Activated naive CD4-positive, alpha-beta T cell treated with anti-CD3 and anti-CD28 coated beads, Interleukin-2, amount 50 U/mL, for 16 hours (primary cell): ENCODE measurements at regions not wholly inside any gene's neighbourhood (a gene's known extent, or its start where the extent isn't known, plus 50 kb on each side); places are given as distances from the start of the nearest gene placed in this dataset.
"Not testable (repeated sequence)": the region's sequence is repeated elsewhere in the genome, so short reads cannot be mapped to it uniquely, and the experiment has no call there.

Source experiments
- DNase-seq: peaks from one replicate; pipeline ENCODE4 v3.0.0-alpha.2; 2020

DNA sequence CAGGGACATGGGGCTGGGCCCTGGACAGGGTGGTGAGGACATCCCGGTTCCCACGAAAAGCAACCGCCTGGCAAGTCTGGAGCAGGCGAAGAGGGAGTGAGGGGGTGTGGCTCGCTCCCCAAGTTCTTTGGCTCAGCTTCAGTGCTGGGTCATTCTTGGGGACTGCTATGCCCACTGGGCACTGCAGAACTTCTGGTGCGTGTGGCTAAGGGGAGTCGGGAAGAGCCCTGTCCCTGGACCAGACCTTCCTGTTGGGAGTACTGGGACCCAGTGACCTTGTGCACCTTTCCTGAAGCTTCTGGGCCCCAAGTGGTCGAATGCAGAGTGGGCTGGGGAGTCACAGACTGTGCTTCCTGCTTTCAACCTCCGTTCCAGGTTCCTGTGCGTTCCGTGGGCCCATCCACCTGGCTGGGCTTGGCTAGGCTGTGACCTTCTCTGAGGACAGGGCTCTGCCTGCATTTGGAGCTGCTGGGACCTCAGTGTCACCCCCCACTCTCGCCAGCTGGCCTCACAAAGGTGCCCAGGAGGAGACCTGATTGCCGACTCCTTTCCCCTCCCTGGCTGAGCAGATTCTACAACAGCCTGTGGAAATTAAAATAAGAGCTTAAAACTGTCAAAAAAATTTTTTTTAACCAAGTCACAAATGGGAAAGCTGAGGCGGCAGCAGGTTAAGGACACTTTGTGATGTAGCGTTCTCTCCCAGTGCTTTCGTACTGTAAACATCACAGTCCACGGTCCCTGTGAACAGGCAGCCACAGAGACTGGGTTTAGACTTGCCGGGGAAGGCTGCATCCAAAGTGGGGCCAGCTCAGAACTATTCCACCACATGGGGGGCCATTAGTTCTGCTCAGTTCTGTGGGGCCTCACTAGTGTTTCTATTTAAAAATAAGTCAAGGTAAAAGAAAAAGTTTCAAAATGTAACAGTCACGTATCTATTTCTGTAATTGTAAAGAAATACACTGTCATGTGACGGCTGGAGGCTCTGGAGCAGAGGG lies 63.8 kb upstream of the WNT7B start:
- DNase-seq, result no peak

GRCh38 chr22:46041642-46042041 lies 64.7 kb upstream of the WNT7B start:
- no peak for DNase-seq

- no peak for DNase-seq
Measured at GRCh38 chr22:46042786-46043185, 65.8 kb upstream of the WNT7B start.

DNA sequence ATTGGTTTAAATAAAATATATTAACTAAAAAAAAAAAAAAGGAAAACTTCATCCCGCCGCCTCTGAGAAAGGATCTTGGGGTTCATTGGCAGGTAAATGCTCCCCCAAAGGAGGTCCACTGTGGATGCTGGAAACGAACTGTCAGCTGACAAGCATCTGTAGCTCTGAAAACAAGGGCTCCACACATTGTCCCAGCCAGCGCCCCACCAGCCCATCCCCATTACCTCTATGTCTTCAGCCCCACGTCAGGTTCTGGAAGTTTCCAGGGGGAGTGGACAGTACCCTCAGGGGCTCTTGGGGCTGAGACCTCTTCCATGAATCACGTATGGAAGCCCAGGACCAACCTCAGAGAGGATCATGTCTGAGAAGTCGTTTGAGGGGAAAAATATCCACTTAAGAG lies 66.4 kb upstream of the WNT7B start:
- DNase-seq, result no peak

GRCh38 chr22:46043816-46044620 lies 67.1 kb upstream of the WNT7B start:
- DNase-seq, result no peak

- peak; percentile 36 for DNase-seq
Measured at GRCh38 chr22:46044621-46045458, 67.9 kb upstream of the WNT7B start.

DNA sequence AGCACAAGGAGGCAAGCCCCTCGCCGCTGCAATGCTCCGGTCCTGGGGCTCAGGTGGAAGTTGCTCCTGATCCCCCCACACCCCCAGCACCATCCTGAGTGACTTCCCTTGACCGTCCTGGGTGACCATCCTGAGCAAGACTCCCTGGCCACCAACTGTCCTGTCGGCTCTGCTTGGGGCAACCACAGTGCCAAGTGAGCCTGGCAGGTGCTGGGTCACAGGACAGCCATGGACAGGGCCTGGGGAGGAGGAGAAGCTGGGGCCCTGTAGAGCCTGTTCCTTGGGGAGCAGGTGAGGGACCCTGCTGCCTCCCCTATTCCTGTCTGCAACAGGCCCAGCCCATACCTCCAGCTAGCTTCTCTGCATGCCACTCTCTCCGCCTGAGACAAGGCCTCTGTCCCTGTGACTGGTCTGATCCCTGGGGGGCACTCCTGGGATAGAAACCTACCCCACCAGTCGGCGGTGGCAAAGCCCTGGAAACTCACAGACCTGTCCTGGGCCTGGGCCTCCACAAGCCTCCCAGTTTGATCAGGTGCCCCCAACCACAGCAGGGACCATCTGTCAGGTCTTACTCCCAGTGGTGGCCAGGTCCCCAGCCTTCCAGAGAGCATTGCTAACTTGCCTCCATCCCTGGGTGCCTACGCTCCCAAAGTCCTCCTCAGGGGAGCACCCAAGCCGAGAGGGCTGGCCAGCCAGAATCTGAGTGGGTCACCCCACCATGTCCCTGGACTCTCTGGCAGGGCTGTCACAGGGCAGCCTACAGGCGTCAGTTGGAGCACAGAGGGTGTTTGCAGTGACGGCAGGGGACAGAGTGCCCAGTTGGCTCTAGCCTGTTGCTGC lies 68.7 kb upstream of the WNT7B start:
- DNase-seq, result no peak

DNA sequence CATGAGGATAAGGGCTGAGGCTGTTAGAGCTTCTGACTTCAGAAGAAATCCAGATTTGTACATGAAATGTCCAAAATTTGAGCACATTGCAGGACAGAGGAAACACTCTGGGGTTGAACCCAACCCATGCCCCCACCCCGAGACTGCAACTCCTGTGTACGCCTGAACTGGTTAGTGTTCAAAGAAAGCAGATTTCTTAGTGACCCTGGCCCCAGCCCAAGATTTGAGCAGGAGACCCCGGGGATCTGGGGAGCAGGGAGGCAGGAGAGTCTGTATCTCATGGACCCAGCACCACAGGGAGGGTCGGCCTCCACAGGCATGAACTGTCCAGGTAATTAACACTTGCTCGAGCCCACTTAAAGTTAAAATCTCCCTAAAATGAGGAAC lies 69.3 kb upstream of the WNT7B start:
- DNase-seq, result no peak

DNA sequence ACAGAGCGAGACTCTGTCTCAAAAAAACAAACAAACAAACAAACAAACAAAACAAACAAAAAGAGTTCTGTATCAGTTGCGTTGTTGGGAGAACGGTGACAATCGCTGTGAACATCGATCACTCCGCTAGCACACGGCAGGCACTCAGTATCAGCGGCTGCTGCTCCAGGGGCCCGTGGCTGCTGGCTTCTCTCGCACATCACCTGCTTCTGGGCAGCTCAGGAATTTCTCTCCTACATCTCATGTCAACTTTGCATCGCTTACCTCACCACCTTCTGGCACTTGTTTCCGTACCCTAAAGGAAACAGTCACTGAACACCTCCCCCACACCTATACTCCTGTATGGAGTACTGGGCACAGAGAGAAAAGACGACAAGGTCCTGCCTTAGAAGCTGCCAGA lies 70.3 kb upstream of the WNT7B start:
- no peak for DNase-seq

GRCh38 chr22:46047841-46048595 lies 71.1 kb upstream of the WNT7B start:
- no peak for DNase-seq

GRCh38 chr22:46048661-46049060 lies 71.7 kb upstream of the WNT7B start:
- not testable (repeated sequence) for DNase-seq

DNA sequence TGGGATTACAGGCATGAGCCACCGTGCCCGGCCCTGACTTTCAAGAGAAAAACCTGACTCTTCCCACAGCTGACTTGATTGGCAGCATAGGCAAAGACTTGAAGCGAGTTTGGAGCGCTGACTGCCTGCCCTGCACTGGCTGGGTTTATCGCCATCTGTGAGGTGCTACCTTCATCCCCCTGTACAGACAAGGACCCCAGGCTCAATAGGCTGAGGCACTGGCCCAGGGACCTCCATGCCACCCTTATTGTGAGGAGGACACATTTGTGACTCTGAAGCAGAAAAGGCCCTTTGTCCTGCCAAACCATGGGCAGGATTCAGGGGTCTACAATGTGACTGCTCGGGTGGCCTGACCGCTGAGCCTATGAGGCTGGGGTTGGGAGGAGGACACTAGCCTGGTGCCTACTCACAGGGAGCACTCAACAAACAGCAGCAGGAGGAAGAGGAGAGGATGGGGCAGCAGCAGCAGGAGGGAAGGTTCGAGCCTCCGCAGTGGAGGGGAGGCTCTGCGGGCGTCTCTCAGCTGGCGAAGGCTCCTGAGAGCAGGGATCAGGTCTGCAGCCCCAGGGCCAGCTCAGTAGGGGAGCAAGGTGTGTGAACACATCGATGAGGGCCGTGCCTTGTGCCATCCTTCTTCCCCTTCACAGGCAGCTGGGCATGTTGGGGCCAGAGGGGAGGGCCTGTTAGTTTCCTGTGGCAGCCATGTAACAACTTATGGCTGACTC lies 72.9 kb upstream of the WNT7B start:
- DNase-seq, result no peak

GRCh38 chr22:46050451-46050845 lies 73.5 kb upstream of the WNT7B start:
- no peak for DNase-seq

DNA sequence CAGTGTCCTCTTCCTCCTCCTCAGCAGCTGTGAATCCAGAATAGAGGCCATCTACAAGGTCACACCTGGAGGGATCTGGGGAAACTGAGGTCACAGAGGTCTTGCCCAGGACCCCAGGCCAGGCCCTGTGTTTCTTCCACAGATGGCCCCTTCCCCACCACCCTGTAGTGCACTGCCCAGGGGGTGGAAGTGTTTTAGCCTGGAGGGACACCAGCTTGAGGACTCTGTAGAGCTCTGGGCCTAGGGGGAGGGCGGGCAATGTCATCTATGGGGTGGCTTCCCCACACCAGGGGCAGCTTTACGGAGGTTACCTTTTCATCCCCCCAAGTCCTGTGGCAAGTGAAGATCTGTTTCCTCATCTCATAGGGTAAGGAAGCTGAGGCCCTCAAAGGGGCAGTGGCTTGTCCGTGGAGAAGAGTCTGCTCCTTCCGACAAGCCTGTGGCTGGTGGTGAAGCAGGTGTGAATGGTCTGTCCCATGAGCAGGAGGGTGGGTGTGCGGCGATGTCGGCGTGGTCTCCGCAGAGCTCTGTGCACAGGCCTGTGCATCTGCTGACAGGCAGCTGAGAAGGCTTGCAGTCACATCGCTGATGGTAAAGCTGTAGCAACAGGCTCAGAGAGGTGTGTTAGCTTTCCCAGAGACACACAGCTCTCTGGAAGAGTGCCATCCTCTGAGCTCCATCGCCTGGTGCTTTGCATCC lies 74.1 kb upstream of the WNT7B start:
- no peak for DNase-seq

GRCh38 chr22:46051646-46052045 lies 74.7 kb upstream of the WNT7B start:
- no peak for DNase-seq

- DNase-seq, result no peak
Measured at GRCh38 chr22:46052331-46052771, 75.4 kb upstream of the WNT7B start.

DNA sequence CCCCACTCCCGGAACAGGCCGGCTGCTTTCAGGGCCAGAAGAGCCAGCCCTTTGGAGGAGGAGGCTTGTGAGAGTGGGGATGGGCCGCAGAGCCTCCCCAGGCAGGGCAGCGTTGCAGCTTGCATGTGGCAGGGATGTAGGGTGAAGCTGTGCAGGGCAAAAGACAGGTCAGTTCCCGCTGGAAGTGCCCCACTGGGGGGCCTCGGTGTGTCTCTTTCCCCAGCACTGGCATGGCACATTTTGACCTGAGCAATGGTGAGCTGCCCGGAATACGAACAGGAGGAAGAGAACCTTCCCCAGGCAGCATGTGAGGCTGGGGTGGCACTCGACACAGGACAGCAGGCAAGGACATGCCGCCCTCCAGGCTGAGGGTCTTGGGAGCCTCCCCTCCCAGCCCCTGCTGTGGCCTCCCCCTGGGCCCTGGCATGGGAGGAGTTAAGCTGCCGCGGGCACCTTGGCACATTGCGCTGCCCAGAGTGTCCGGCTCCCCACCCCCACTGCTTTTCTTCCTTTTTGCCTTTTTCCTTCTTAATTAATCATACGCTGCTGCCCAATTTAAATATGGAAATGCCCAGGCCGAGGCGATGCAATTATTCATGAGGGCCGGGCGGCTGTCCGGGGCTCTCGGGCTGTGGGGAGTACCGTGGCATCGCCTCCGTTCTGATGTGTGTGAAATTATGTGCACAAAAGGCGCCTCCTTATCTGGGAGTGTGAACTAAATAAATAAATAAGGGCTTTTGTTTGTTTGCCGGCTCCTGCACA lies 76.0 kb upstream of the WNT7B start:
- peak; percentile 34 for DNase-seq

DNA sequence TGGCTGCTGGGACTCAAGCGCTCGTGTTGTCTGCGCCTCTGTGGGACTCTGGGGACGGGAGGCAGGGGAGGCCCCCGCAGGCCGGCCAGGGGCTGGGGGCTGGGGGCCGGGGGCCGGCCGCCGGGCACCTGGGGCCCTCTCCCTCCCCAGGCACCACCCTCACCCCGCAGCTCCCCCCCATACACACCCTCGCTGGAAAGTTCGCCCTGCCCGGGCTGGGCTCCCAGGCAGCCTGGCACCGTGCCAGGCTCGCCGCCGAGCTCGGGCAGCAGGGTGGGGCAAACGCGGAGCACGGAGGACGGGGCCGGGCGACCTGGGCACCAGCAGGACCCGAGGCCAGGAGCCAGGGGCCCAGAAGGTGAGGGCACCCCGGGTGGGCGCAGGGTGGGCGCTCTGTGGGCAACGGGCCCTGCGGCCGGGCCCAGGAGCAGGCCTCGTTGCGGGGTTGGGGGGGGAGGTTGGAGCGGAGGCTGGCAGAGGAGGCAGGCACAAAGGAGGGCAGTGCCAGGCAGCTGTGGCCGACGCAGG lies 76.7 kb upstream of the WNT7B start:
- DNase-seq, result peak; percentile 62
